ENCODE measurements at regions not wholly inside any gene's neighbourhood (a gene's known extent, or its start where the extent isn't known, plus 50 kb on each side); places are given as distances from the start of the nearest gene placed in this dataset.

DNA sequence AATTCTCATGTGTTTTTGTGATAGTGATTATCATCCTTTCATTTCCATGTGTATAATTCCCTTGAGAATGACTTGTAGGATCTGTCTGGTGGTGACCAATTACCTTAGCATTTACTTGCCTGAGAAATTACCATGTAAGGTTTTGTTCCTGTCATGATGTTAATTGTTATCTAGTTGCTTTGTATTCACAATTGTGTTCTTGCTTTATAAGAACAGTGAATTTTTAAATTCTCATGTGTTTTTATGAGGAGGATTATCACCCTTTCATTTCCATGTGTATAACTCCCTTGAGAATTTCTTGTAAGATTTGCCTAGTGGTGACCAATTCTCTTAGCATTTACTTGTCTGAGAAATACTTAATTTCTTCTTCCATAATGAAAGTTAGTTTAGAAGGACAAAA is 758.2 kb upstream of the NDST4 start:
- DNase-seq = no peak

DNA sequence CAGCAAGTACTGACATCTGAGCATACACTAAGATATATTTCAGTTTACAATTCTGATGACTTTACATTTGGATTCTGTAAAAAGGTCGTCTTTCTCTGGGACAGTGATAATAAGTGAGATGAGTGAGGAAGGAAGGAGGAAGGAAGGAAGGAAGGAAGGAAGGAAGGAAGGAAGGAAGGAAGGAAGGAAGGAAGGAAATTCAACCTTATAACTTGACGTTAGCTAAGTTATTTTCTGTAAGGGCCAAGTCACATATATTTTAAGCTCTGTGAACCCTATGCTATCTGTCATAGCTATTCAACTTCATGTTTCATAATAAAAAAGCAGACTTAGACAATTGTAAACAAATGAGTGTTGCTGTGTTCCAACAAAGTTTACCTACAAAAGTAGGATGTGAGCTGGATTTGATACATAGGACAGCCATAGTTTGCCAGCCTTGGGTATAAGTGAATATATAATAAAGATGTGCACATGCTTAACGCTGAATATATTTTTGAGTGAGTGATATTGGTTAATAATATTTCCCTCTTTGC is 753.0 kb upstream of the NDST4 start:
- DNase-seq = no peak

DNA sequence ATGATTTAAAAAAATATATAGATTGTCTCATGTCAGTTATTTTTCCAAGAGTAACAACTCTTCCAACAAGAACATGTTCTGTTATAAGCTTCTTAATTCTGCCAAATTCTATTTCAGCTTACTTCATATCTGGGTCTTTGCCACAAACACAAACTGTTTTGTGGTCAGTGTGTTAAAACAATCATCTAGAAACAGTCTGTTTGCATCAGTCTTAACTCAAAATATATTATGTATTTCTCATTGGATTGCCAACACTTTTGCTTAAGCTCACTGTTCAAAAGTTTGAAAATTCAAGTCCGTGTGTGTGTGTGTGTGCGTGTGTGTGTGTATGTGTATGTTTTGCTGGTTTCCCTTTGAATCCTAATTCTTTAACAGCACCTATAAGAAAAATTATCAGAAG is 752.3 kb upstream of the NDST4 start:
- no peak for DNase-seq

DNA sequence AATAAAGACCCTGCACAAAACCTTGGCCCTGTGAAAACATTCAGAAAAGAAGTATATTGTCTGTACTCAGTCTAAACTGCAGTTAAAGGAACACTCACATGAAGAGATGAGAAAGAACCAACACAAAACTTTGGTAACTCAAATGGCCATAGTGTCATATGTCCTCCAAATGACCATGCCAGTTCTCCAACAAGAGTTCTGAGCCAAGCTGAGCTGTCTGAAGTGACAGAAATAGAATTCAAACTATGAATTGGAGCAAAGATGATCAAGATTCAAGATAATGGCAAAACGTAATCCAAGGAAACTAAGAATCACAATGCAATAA is 739.3 kb upstream of the NDST4 start:
- DNase-seq = no peak

DNA sequence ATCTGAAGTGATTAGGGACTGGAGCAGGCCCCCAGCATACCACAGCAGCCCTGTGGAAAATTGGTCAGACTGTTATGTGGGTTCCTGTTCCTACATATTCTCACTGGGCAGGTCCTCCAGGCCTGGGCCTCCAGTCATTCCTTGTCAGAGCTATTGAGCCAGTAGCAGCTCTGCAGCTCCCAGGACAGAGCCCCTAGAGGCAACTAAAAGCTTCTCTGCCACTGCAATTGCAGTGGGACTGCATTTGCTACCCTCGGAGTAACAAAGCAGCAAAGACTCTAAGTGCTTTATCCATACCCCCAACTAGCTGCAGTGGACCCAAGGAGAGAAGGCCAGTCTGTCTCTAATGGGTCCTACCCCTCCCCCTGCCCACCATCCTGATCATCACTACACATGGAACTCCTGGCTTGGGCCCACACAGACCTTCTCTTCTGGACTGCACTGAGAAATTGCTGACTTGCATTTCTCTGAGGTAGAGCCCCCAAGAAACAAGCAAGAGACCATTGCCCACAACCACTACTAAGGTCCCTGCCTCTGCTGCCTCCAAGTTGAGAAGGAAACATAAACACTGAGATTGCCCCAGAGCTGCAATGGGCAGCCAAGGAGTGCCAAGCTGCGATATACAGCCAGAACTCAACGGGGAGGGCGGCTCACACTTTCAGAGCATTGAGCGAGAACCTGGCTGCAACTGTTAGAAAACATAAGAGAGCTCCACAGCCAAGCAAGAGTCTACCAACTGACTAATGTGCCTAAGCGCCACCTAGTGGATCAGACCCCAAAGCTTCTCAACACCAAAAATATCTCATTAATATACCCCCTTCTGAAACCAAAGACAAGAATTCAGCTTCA is 738.7 kb upstream of the NDST4 start:
- no peak for DNase-seq

DNA sequence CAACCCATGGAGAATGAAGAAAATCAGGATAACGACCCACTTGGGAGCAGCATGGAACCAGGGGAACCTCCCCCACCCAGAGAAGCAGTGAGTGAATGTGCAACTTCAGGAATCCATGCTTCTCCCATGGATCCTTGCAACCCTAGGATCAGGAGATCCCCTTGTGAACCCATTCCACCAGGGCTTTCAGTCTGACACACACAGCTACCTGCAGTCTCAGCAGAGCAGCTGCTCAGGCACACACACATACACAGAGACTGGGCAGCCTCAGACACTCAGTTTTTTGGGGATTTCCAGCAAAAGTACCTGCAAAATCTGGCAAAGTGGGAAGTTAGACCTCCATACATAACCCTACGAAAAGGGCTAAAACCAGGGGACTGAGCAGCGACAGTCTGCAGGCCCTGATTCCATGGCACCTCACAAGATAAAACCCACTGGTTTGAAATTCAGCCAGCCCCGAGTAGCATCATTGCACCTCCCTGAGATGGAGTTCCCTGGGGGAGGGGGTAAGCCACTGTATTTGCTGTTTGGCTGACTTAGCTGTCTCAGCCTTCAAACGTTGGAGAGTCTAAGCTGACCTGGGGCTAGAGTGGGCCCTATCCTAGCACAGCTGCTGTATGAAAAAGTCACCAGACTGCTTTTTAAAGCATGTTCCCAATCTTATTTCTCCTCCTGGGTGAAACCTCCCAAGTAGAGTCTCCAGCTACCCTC is 737.5 kb upstream of the NDST4 start:
- no peak for DNase-seq

DNA sequence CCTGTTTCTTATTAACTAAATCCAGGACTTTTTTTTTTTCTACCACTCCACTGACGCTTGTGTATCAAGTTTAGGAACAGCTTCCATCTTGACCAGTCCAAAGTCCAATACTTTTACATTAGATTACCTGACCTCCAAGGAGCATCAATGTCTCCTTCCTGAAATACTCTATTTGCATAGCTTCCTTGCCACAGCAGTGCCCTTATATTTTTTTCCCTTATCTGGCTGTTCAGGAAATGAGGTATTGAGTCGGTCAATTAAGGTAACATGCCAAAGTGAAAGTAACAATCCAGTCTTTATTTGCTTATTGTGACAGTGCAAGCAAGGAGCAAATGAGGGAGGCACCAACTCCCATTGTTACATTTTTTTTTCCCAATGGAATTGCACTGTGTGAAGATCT is 730.8 kb upstream of the NDST4 start:
- DNase-seq = no peak

DNA sequence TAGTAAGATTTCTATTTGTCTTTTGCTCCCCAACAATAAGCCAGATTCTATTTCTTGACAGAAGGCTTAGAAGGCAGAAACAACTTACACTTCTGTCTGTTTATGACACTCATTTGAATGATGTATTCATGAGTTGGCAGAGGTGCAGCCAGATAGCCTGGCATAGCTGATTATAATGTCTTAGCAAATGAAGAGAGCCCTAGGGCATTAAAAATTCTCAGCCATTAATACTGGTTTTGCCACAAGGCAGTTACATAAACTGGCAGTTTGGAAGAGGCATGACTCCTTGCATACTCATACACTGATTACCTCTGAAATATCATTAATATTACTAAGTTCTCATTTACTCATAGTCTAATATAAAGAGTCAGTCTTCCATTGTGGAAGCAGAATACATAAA is 728.5 kb upstream of the NDST4 start:
- DNase-seq = no peak

DNA sequence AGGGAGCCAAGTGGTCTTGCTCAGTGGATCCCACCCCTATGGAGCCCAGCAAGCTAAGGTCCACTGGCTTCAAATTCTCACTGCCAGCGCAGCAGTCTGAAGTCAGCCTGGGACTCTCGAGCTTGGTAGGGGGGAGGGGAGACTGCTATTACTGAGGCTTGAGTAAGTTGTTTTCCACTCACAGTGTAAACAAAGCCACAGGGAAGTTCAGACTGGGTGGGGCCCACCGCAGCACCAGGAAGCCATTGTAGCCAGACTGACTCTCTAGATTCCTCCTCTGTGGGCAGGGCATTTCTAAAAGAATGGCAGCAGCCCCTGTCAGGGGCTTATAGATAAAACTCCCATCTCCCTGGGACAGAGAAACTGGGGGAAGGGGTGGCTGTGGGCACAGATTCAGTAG is 721.0 kb upstream of the NDST4 start:
- DNase-seq = no peak

DNA sequence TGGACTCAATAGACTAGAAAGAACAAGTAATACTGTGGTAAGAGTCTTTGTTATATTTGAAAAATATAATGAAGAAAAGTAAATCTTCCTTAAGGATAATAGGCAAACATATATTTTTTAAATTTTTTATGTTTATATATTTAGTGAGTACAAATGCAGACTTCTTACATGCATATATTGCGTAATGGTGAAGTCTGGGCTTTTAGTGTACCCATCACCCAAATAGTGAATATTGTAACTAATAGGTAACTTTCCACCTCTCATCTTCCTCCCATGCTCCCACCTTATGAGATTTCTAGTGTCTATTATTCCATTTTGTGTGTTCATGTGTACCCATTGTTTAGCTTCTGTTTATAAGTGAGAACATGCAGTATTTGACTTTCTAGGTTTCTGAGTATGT is 711.2 kb upstream of the NDST4 start:
- DNase-seq = no peak

DNA sequence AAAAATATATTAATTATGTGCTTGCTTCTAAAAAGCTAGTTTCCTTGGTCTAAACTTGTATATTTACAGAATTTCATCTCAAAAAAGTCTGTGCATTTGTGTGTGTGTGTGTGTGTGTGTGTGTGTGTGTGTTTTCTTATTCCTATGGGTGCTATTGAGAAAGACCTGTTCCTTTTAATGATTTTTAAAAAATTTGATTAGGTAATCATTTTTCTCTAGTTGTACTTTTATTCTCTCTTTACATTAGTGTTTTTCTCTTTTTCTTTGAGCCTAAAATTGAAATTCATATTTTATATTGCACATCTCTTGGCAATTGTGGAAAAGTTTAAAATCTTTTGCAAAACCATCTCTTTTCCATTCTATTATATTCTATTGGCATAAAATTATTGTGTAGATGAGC is 690.4 kb upstream of the NDST4 start:
- DNase-seq = no peak

DNA sequence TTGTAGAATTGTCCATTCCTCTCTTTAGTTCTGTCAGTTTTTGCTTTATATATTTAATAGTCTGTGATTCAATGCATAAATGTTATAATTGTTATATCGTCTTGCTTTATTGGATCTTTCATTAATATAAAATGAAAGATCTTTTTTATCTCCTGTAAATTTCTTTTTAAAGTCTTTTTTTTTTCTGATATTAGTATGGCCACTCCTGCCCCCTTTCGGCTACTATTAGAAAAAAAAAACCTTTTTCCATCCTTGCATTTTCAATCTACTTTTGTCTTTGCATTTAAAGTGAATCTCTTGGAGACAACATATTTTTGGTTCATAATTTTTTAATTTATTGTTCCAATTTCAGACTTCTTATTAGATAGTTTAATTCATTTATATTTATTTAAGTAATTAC is 677.4 kb upstream of the NDST4 start:
- DNase-seq = no peak

DNA sequence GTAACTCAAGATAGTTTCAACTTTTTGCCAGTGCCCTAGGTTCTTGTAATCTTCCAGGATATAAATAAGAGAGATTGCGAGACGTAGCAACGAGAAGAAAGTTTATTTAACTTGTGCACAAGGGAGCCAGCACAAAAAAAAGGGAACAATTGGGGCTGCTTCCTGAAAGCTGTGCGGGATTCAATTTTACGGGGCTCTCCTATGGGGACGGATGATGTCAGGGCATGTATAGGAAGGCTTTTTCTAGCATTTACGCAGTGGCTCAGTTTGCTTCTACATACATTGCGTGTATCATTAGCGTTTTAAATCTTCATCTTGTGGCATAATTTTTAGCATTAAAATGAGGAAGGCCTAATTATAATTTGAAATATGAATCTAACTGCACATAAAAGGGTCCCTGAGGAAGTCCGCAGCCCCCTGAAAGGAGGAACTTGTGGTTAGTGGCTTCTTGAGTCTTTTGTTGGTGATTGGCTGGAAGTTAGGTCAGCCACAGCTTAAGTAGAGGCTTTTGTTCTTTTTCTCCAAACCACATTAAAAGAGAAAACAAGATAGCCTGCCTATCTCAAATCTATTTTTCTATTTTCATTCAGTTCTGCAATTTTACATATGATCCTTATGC is 668.2 kb upstream of the NDST4 start:
- no peak for DNase-seq

DNA sequence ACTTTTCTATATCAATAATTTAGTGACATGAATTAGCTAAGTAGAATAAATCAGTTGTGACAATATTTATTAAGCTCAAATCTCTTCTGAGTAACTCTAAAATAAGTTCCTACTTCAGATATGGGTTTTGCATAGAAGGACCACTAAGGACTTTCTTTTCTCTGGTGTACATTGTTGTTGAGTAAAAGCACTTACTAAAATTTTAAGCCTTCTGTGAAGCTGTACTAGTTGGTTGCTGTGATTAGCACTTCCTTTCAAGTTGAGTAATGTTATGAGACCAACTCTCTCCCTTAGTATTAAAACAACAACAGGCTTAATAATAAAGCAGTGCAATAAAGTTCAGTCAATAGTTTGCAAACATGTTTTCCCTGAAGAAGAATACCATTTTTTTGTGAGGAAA is 667.4 kb upstream of the NDST4 start:
- DNase-seq = no peak

DNA sequence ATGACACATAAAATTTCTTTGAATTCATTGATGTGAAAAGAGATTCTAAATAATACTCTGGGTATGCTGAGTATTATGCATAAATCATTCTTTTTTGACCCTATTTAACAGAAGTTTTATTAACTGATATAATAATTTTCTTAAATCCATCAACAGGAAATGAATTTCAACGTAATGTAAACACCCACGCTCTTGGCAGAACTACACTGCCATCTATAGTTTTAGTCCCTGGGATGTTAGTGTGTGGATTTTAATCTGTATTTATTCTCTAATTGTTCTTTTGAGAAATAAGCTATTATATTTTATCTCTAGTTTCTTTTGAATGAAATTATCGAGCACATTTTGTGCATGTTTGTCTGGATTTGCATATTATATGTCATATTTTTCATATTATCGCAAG is 666.8 kb upstream of the NDST4 start:
- no peak for DNase-seq

DNA sequence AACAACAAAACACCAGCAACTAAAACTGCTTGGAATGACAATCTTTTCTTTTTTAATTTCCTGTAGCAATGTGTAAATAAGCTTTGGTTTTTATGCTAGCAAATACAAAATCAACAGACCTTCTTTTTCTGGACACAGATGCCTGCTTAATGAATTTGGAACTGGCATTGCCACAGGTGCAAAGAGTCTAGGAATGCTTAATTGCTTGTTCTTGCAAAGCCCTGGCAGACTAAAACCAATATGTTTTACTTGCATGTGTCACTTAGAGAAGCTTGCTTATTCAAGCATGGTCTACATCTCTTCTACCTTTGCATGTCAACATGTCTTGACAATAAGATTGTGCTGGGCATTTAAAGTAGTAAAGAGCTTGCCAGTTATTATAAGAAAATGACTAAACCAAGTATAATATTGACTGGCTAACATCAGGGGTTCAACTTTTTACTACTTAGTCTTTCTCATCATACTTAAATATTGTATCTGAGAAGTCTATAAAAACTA is 656.7 kb upstream of the NDST4 start:
- no peak for DNase-seq

DNA sequence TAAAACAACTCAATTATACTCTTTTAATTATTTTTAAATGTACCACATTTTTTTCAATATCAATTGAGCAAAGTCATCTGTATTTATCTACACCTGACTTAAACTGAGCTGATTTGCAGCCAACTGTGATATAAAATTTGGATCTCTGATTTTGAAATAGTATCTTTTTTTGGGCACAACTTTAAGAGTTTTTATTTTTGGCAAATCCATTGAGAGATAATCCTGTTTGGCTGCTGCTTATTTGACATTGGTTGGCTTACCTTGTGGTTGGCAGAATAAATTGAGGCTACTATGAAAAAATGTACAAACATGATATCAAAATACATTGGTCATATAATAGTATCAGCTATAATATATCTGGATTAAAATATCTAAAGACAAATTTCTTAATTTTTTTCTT is 656.0 kb upstream of the NDST4 start:
- DNase-seq = no peak

DNA sequence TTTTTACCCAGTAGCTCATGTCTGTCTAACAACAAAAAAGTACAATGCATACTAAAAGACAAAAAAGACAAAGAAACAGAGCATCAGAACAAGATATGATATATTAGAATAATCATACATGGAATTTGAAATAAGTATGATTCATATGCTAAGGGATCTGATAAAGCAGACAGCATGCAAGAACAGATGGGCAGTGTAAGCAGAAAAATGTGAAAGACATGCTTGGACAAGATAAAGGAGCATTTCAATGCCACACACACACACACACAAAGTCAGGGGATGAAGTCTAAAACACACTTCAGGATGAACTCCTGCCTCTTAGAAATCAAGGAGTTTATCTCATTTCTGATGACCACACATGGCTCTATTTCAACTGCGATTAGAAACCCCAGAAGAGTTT is 649.6 kb upstream of the NDST4 start:
- no peak for DNase-seq

DNA sequence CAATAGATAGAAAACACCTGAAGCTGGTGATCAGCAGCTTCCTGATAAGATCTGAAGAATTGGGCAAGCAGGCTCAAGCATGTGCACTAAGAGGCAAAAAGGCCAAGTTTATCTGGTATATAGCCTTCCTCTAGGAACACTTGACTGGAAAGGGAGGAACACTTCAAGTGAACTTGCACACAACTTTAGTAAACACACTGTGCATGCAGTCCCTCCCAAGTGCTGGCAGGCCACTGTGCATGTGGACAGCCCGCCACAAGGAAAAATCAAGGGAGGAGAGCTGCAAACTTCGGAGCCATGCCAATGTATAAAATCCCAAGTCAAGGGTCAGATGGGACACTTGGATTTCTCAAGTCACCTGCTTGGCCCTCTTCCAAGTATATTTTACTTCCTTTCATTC is 645.8 kb upstream of the NDST4 start:
- no peak for DNase-seq

DNA sequence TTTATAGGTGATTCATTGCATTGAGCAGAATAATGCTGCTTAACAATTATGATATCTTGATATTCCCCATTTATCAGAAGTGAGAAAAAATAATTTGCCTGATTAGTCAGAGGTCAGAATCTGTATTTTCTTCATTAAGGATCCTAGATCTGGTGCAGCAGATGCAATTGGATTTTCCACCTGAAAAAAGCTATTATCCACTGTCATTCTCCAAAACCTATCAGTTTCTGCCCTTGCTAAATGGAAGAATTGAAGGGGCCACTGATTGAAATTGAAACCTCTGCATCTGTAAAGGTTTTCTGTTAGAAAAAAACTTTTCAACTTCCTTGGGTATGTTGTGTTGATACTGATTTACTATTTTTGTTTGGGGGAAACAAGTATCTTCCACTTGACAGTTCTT is 636.0 kb upstream of the NDST4 start:
- no peak for DNase-seq

DNA sequence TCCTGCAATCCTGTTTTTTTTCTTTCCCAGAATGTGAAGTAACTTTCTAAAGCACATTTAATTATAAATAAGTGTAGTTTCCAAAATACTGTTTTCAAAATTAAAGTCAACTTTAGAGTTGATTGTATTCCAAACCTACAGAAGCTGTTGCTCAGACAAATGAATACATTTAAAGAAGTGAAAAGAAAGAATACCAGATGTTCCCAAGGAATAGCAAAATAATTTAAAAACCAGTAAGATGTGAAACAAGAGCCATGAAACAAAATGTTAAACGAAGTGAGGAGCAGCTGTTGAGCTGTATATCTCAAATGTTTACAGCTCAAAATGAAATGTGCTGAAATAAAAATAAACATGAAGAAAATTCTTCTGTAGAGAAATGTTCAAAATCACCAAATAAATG is 627.4 kb upstream of the NDST4 start:
- no peak for DNase-seq

DNA sequence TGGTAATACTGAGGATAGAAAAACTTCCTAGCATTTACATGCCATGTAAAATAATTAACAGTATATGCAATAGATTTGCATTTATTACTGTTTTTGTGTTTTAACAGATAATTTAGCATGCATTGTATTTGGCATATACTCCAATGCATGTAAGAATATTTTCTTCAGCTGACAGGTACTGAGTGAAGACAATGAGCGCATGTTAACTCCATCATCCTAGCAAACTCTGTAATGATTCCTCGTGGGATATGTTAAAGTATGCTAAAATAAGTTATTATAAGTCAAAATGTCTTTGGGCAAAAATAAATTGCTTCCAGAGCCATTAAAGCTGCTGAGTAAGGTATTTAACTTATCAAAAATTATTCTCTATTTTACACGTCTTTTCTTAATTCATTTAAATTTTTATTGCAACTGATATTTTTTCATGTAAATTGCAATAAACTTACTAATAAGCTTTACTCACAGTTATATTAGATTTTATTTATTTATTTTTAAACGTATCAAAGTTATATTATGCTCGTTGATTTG is 616.4 kb upstream of the NDST4 start:
- no peak for DNase-seq

DNA sequence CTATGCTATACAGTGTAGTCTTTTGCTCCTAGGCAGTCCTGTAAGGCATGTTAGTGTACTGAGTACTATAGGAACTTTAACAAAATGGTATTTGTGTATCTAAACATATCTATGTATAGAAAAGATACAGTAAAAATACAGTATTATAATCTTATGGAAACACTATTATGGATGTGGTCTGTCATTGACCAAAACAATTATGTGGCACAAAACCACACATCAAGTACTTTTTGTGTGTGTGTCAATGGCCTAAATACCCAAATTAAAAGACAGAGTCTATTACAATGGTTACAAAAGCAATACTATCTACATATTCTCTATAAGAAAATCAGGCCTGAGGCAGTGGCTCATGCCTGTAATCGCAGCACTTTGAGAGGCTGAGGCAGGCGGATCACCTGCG is 610.2 kb upstream of the NDST4 start:
- no peak for DNase-seq

DNA sequence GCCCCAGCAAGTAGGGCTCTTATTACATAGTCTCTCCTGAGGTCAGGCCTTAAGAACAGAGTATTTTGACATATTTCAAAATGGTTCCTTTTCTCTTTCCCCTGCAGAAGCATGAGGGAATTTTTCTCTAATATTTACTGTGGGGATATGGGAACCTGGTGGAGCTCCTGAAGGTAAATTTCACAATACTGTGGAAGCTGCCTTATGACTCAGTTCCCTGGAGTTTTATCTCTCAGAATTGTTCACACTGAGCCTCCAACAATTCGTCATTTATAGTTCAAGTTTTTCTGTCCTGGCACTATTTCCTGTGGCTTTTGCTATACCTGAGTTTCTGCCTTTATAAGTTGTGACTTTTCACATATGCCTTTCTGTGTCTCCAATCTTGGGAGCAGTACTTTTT is 607.2 kb upstream of the NDST4 start:
- no peak for DNase-seq
